Natural killer cell (primary cell): ENCODE measurements at regions not wholly inside any gene's neighbourhood (a gene's known extent, or its start where the extent isn't known, plus 50 kb on each side); places are given as distances from the start of the nearest gene placed in this dataset.
"Not testable (repeated sequence)": the region's sequence is repeated elsewhere in the genome, so short reads cannot be mapped to it uniquely, and the experiment has no call there.

Source experiments
- ATAC-seq, 3 donors: fragments of 150-1000 bp in 2 of 3; fragments of 200-7000 bp in 1 of 3; cut with Tn5 transposase; 1 replicate in 1 of 3; 2 replicates in 2 of 3; pipeline ENCODE4 v1.10.0; 2021; ENCODE audit warnings: mild to moderate bottlenecking in 2 of 3, moderate library complexity in 2 of 3
- DNase-seq, 2 donors: peaks; one replicate each; pipeline versions ENCODE4 v3.0.0 to v3.0.0-alpha.2; 2013 to 2021; ENCODE audit warnings: mixed read lengths in 1 of 2
- H3K27ac ChIP-seq: one replicate; pipeline ENCODE4 v1.5.1; 2013; ENCODE audit warnings: mild to moderate bottlenecking, low read length
- H3K27me3 ChIP-seq: one replicate; pipeline ENCODE4 v1.6.1; 2013; ENCODE audit warnings: low read length; ENCODE audit not compliant: control insufficient read depth, insufficient read depth
- H3K36me3 ChIP-seq: one replicate; pipeline ENCODE4 v1.6.1; 2013; ENCODE audit warnings: low read length; ENCODE audit not compliant: control insufficient read depth, insufficient read depth
- H3K4me1 ChIP-seq: one replicate; pipeline ENCODE4 v1.6.1; 2013; ENCODE audit warnings: low read length; ENCODE audit not compliant: control insufficient read depth, insufficient read depth
- H3K4me3 ChIP-seq: one replicate; pipeline ENCODE4 v1.5.1; 2013; ENCODE audit warnings: low read length
- H3K9me3 ChIP-seq: one replicate; pipeline ENCODE4 v1.6.1; 2013; ENCODE audit warnings: low read length; ENCODE audit not compliant: control insufficient read depth, insufficient read depth
- H3K27ac Mint-ChIP-seq, 2 donors: one replicate each; pipeline ENCODE4 v1.8.0; 2022; ENCODE audit warnings: mild to moderate bottlenecking in 2 of 2, mixed read lengths in 2 of 2, moderate library complexity in 1 of 2
- H3K27me3 Mint-ChIP-seq, 2 donors: one replicate each; pipeline ENCODE4 v1.8.0; 2022; ENCODE audit warnings: low read depth in 2 of 2, mixed read lengths in 2 of 2
- H3K36me3 Mint-ChIP-seq: one replicate; pipeline ENCODE4 v1.8.0; 2022; ENCODE audit warnings: mixed read lengths
- H3K4me1 Mint-ChIP-seq, 2 donors: one replicate each; pipeline ENCODE4 v1.8.0; 2022; ENCODE audit warnings: mixed read lengths in 2 of 2
- H3K4me3 Mint-ChIP-seq: one replicate; pipeline ENCODE4 v1.8.0; 2022; ENCODE audit warnings: mild to moderate bottlenecking, moderate library complexity, mixed read lengths
- H3K9me3 Mint-ChIP-seq, 2 donors: one replicate each; pipeline ENCODE4 v1.8.0; 2022; ENCODE audit warnings: mixed read lengths in 2 of 2
- CTCF ChIP-seq: fragments of 200-600 bp; IDR thresholded peaks from one replicate; pipeline ENCODE4 v1.8.0; 2022; ENCODE audit warnings: antibody characterized with exemption
- WGBS: methylation state at CpG from one replicate; pipeline ENCODE4 v1.1.7; 2013; ENCODE audit warnings: missing lambda C conversion rate; ENCODE audit not compliant: insufficient coverage; 5-methylcytosine and 5-hydroxymethylcytosine counted together
- intact Hi-C: fragments of 100-400 bp; cut with micrococcal nuclease; formaldehyde crosslinking; loops from one replicate; pipeline ENCODE4 v1.14.2; 2022

GRCh38 chr12:60235261-60235660 is 639.4 kb downstream of the SLC16A7 start:
- ATAC-seq (no peak), DNase-seq (no peak)
- peaks cover 17% of the 10 kb centered on the region for H3K9me3 ChIP-seq
- Mint-ChIP-seq H3K27me3 (no peaks in the 10 kb centered on the region), H3K4me3 (no peak overlapping the region), H3K36me3 (peaks cover 9% of the 10 kb centered on the region), H3K4me1 (no peaks in the 10 kb centered on the region), H3K9me3 (peaks cover 18 to 38% of the 10 kb centered on the region in 2 donors), H3K27ac (no peak overlapping the region)
- H3K27ac ChIP-seq: no peak overlapping the region
- no peaks in the 10 kb centered on the region for H3K4me1 ChIP-seq
- intact Hi-C loops: no loop called here
- TF ChIP-seq CTCF: no peak
- no peaks in the 10 kb centered on the region for H3K36me3 ChIP-seq
- H3K4me3 ChIP-seq: no peak overlapping the region
- H3K27me3 ChIP-seq: no peaks in the 10 kb centered on the region
- WGBS: 83% methylated on average over 6 of the region's 6 CpGs

GRCh38 chr12:60236416-60236815 is 640.6 kb downstream of the SLC16A7 start:
- H3K36me3 Mint-ChIP-seq, H3K4me3 Mint-ChIP-seq, H3K27ac ChIP-seq, H3K27ac Mint-ChIP-seq, ATAC-seq, intact Hi-C loops, H3K4me1 ChIP-seq, H3K4me3 ChIP-seq, H3K36me3 ChIP-seq, H3K27me3 ChIP-seq, H3K27me3 Mint-ChIP-seq, DNase-seq, H3K4me1 Mint-ChIP-seq: not testable (repeated sequence)
- H3K9me3 Mint-ChIP-seq: peaks cover 19 to 35% of the 10 kb centered on the region in 2 donors
- peaks cover 17% of the 10 kb centered on the region for H3K9me3 ChIP-seq

- Mint-ChIP-seq H3K36me3 (peaks cover 9% of the 10 kb centered on the region), H3K27me3 (no peaks in the 10 kb centered on the region), H3K4me1 (no peaks in the 10 kb centered on the region), H3K27ac (no peak overlapping the region), H3K9me3 (peaks cover 17 to 31% of the 10 kb centered on the region in 2 donors), H3K4me3 (no peak overlapping the region)
- no peaks in the 10 kb centered on the region for H3K36me3 ChIP-seq
- no peak for TF ChIP-seq CTCF
- no peak overlapping the region for H3K4me3 ChIP-seq
- ATAC-seq (no peak), DNase-seq (no peak)
- H3K4me1 ChIP-seq: no peaks in the 10 kb centered on the region
- no peak overlapping the region for H3K27ac ChIP-seq
- WGBS: 77% methylated on average over 1 of the region's 2 CpGs
- no peaks in the 10 kb centered on the region for H3K27me3 ChIP-seq
- intact Hi-C loops: no loop called here
- no peaks in the 10 kb centered on the region for H3K9me3 ChIP-seq
Measured at GRCh38 chr12:60240891-60241290, 645.1 kb downstream of the SLC16A7 start.

- no peak overlapping the region for H3K27ac Mint-ChIP-seq
- Histone ChIP-seq H3K4me3 (no peak overlapping the region), H3K4me1 (no peaks in the 10 kb centered on the region), H3K27me3 (no peaks in the 10 kb centered on the region), H3K36me3 (no peaks in the 10 kb centered on the region), H3K27ac (no peak overlapping the region), H3K9me3 (peaks cover 6% of the 10 kb centered on the region)
- no peak for TF ChIP-seq CTCF
- H3K4me3 Mint-ChIP-seq: no peak overlapping the region
- DNase-seq: no peak
- H3K27me3 Mint-ChIP-seq: no peaks in the 10 kb centered on the region
- 57% methylated on average over 1 of the region's 3 CpGs for WGBS
- H3K36me3 Mint-ChIP-seq: peaks cover 7% of the 10 kb centered on the region
- H3K9me3 Mint-ChIP-seq: peaks cover 8 to 19% of the 10 kb centered on the region in 2 donors
- ATAC-seq: no peak
- H3K4me1 Mint-ChIP-seq: no peaks in the 10 kb centered on the region
- intact Hi-C loops: no loop called here
Measured at GRCh38 chr12:60251091-60251490, 655.3 kb downstream of the SLC16A7 start.
